ENCODE measurements at regions not wholly inside any gene's neighbourhood (a gene's known extent, or its start where the extent isn't known, plus 50 kb on each side); places are given as distances from the start of the nearest gene placed in this dataset.
"Not testable (repeated sequence)": the region's sequence is repeated elsewhere in the genome, so short reads cannot be mapped to it uniquely, and the experiment has no call there.

- no peak overlapping the region for H3K4me3 ChIP-seq (replicated peaks in 1 of 3)
- DNase-seq, result no peak
- WGBS, 2 donors, result 81 to 85% methylated on average over 3 of the region's 3 CpGs
- H3K27ac ChIP-seq, result no peak overlapping the region
- TF ChIP-seq, protein P1, sequence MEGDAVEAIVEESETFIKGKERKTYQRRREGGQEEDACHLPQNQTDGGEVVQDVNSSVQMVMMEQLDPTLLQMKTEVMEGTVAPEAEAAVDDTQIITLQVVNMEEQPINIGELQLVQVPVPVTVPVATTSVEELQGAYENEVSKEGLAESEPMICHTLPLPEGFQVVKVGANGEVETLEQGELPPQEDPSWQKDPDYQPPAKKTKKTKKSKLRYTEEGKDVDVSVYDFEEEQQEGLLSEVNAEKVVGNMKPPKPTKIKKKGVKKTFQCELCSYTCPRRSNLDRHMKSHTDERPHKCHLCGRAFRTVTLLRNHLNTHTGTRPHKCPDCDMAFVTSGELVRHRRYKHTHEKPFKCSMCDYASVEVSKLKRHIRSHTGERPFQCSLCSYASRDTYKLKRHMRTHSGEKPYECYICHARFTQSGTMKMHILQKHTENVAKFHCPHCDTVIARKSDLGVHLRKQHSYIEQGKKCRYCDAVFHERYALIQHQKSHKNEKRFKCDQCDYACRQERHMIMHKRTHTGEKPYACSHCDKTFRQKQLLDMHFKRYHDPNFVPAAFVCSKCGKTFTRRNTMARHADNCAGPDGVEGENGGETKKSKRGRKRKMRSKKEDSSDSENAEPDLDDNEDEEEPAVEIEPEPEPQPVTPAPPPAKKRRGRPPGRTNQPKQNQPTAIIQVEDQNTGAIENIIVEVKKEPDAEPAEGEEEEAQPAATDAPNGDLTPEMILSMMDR (IDR thresholded peaks at IDR 0.05), result no peak
- TF ChIP-seq POLR2A (IDR thresholded peaks at IDR 0.05), result no peak
- H3K4me1 ChIP-seq, result no peaks in the 10 kb centered on the region
- intact Hi-C loops (cut with DNase I), result no loop called here
- no peaks in the 10 kb centered on the region for H3K27me3 ChIP-seq
- no peaks in the 10 kb centered on the region for H3K36me3 ChIP-seq
- H3K9me3 ChIP-seq, result no peaks in the 10 kb centered on the region
Observed at GRCh38 chr9:24051587-24051986, 225.5 kb upstream of the ELAVL2 start.

GRCh38 chr9:24050239-24050638, 224.2 kb upstream of the ELAVL2 start:
- 81 to 90% methylated on average over 3 of the region's 3 CpGs for WGBS, 2 donors
- intact Hi-C loops (cut with DNase I); H3K27me3 ChIP-seq: not testable (repeated sequence)

GRCh38 chr9:24045150-24045549, 219.1 kb upstream of the ELAVL2 start:
- 83 to 92% methylated on average over 3 of the region's 3 CpGs for WGBS, 2 donors
- DNase-seq, result no peak
- Histone ChIP-seq H3K27ac (no peak overlapping the region), H3K4me3 (replicated peaks in 1 of 3) (no peak overlapping the region), H3K4me1 (no peaks in the 10 kb centered on the region), H3K27me3 (no peaks in the 10 kb centered on the region), H3K36me3 (no peaks in the 10 kb centered on the region), H3K9me3 (no peaks in the 10 kb centered on the region)
- intact Hi-C loops (cut with DNase I), result no loop called here
- TF ChIP-seq POLR2A (IDR thresholded peaks at IDR 0.05), result no peak
- TF ChIP-seq, protein P1 (IDR thresholded peaks at IDR 0.05), result no peak

More at GRCh38 chr9:24050239-24050638, 224.2 kb upstream of the ELAVL2 start:
- H3K9me3 ChIP-seq; H3K36me3 ChIP-seq; DNase-seq; H3K27ac ChIP-seq; H3K4me3 ChIP-seq (replicated peaks in 1 of 3); H3K4me1 ChIP-seq: not testable (repeated sequence)

DNA sequence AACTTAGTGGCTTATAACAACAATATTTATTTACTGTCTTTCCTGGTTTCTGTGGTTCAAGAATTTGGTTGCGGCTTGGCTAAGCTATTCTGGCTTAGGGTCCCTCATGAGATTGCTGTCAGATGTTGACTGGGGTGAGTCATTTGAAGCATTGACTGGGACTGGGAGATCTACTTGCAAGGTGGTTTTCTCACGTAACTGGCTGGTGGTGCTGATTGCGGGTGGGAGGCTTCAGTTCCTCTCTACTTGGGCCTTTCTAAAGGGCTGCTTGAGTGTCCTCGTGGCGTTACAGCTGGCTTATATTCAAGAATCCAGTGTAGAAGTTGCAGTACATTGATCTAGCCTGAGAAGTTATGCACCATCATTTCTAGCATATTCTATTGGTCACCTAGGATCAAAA, 218.5 kb upstream of the ELAVL2 start:
- DNase-seq, result no peak
- no peak for TF ChIP-seq POLR2A (IDR thresholded peaks at IDR 0.05)
- TF ChIP-seq, protein P1 (IDR thresholded peaks at IDR 0.05), result no peak
- intact Hi-C loops (cut with DNase I), result no loop called here
- no peak overlapping the region for H3K27ac ChIP-seq
- H3K27me3 ChIP-seq, result no peaks in the 10 kb centered on the region
- no peak overlapping the region for H3K4me3 ChIP-seq (replicated peaks in 1 of 3)
- 65 to 73% methylated on average over 5 of the region's 5 CpGs for WGBS, 2 donors
- no peaks in the 10 kb centered on the region for H3K36me3 ChIP-seq
- no peaks in the 10 kb centered on the region for H3K9me3 ChIP-seq
- H3K4me1 ChIP-seq, result no peaks in the 10 kb centered on the region

GRCh38 chr9:24041160-24041690, 215.2 kb upstream of the ELAVL2 start:
- Histone ChIP-seq H3K4me3 (replicated peaks in 1 of 3) (no peak overlapping the region), H3K27ac (no peak overlapping the region), H3K27me3 (no peaks in the 10 kb centered on the region), H3K9me3 (no peaks in the 10 kb centered on the region), H3K36me3 (no peaks in the 10 kb centered on the region), H3K4me1 (no peaks in the 10 kb centered on the region)
- 48 to 56% methylated on average over 5 of the region's 5 CpGs for WGBS, 2 donors
- no peak for TF ChIP-seq POLR2A (IDR thresholded peaks at IDR 0.05)
- TF ChIP-seq, protein P1 (IDR thresholded peaks at IDR 0.05), result no peak
- intact Hi-C loops (cut with DNase I), result no loop called here
- no peak for DNase-seq

DNA sequence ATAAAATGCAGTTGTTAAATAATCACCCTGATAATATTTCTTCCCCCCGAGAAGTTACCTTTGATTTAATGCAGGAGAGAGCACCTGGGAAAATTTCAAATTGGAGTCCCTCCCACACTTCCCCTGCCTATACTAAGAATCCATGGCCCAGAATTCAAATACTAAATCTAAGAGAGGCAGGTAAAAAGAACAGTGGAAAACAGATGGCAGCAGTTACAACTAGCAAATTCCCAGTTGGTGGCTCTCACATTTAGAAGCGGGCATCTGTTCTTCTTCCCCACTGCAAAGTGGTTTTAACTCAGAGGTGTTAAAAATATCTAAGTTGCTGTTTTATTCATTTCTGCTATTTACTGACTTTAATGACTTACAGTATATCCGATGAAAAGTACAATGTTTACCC, 210.4 kb upstream of the ELAVL2 start:
- intact Hi-C loops (cut with DNase I), result no loop called here

More for the DNA sequence above, 210.4 kb upstream of the ELAVL2 start:
- DNase-seq, result no peak
- Histone ChIP-seq H3K9me3 (no peaks in the 10 kb centered on the region), H3K27ac (no peak overlapping the region), H3K27me3 (no peaks in the 10 kb centered on the region), H3K36me3 (no peaks in the 10 kb centered on the region), H3K4me1 (no peaks in the 10 kb centered on the region), H3K4me3 (replicated peaks in 1 of 3) (no peak overlapping the region)
- WGBS, 2 donors, result 71 to 78% methylated on average over 3 of the region's 3 CpGs
- TF ChIP-seq, protein P1 (IDR thresholded peaks at IDR 0.05), result no peak
- TF ChIP-seq POLR2A (IDR thresholded peaks at IDR 0.05), result no peak
